Brain microvascular endothelial cell (primary cell): ENCODE measurements at regions not wholly inside any gene's neighbourhood (a gene's known extent, or its start where the extent isn't known, plus 50 kb on each side); places are given as distances from the start of the nearest gene placed in this dataset.
A peak's percentile ranks its signal among the peaks of the same experiment; 100 is the strongest.
"Not testable (repeated sequence)": the region's sequence is repeated elsewhere in the genome, so short reads cannot be mapped to it uniquely, and the experiment has no call there.

Experiments
- DNase-seq: peaks from one replicate; pipeline ENCODE4 v3.0.0-alpha.2; 2020
- H3K27ac ChIP-seq: fragments of 250-450 bp; sonication (Bioruptor Pico); 2 replicates; pipeline ENCODE4 v1.5.1; 2020; ENCODE audit warnings: mild to moderate bottlenecking, moderate library complexity
- H3K27me3 ChIP-seq: fragments of 250-450 bp; sonication (Bioruptor Pico); replicated peaks from 2 replicates; pipeline ENCODE4 v1.5.1; 2020; ENCODE audit warnings: mild to moderate bottlenecking
- H3K36me3 ChIP-seq: fragments of 250-450 bp; sonication (Bioruptor Pico); replicated peaks from 2 replicates; pipeline ENCODE4 v1.5.1; 2020; ENCODE audit warnings: mild to moderate bottlenecking
- H3K4me3 ChIP-seq: 2 replicates; pipeline ENCODE4 v1.5.1; 2011; ENCODE audit warnings: low read depth, mild to moderate bottlenecking, control low read depth, low read length, moderate library complexity
- in situ Hi-C: cut with HindIII; loops from 2 replicates; pipeline ENCODE4 v1.10.0; 2017; ENCODE audit warnings: low sequenced_read_pairs, low pct_ligation_motif_present
- TF ChIP-seq, protein P1 (sequence below): IDR thresholded peaks from 2 replicates; pipeline ENCODE4 v1.5.1; 2011; ENCODE audit warnings: low read depth, mild to moderate bottlenecking, moderate library complexity, low read length, control low read depth, inconsistent platforms; ENCODE audit errors: missing control alignments

DNA sequence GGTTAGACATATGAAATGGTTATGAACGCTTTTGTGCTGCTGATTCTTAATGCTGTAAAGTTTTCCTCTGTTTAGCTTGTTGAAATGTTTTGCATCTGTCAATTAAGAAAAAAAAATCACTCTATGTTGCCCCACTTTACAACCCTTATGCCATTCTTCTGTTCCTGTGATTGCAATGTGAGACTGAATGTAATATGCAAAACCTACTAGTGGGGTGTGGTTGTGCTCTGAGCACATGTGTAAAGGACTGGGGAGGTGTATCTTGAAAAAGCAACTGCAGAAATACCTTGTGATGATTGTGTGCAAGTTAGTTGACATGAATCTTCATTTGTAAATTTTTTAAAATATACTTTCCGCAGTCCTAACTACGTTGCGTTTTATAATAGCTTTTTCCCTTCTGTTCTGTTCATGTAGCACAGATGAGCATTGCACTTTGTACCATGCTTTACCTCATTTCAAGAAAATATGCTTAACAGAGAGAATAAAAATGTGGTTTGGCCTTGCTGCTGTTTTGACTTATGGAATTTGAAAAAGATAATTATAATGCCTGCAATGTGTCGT lies 357.0 kb upstream of the PIK3R1 start:
- no peaks in the 10 kb centered on the region for H3K36me3 ChIP-seq
- no peaks in the 10 kb centered on the region for H3K27me3 ChIP-seq
- TF ChIP-seq, protein P1, sequence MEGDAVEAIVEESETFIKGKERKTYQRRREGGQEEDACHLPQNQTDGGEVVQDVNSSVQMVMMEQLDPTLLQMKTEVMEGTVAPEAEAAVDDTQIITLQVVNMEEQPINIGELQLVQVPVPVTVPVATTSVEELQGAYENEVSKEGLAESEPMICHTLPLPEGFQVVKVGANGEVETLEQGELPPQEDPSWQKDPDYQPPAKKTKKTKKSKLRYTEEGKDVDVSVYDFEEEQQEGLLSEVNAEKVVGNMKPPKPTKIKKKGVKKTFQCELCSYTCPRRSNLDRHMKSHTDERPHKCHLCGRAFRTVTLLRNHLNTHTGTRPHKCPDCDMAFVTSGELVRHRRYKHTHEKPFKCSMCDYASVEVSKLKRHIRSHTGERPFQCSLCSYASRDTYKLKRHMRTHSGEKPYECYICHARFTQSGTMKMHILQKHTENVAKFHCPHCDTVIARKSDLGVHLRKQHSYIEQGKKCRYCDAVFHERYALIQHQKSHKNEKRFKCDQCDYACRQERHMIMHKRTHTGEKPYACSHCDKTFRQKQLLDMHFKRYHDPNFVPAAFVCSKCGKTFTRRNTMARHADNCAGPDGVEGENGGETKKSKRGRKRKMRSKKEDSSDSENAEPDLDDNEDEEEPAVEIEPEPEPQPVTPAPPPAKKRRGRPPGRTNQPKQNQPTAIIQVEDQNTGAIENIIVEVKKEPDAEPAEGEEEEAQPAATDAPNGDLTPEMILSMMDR, result no peak
- no peak overlapping the region for H3K4me3 ChIP-seq
- in situ Hi-C loops, result no loop called here
- no peak overlapping the region for H3K27ac ChIP-seq
- DNase-seq, result no peak

DNA sequence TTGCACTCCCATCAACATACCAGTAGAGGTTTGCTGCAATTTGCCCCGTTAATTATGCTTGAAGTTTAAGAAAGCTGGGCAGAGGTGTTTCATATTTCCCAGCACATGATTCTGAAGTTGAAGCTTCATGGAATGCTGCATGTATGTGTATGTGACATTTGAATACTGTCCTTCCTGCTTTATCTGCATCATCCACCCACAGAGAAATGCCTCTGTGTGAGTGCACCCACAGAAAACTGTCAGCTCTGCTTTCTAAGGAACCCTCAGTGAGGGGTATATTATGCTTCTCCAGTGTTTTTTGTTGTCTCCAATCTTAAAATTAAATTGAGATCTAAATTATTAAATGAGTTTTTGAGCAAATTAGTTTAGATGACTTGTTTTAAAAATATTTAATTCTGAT lies 358.1 kb upstream of the PIK3R1 start:
- in situ Hi-C loops, result no loop called here
- H3K27me3 ChIP-seq, result no peaks in the 10 kb centered on the region
- TF ChIP-seq, protein P1, result no peak
- no peak overlapping the region for H3K4me3 ChIP-seq
- no peak for DNase-seq
- no peak overlapping the region for H3K27ac ChIP-seq
- no peaks in the 10 kb centered on the region for H3K36me3 ChIP-seq

DNA sequence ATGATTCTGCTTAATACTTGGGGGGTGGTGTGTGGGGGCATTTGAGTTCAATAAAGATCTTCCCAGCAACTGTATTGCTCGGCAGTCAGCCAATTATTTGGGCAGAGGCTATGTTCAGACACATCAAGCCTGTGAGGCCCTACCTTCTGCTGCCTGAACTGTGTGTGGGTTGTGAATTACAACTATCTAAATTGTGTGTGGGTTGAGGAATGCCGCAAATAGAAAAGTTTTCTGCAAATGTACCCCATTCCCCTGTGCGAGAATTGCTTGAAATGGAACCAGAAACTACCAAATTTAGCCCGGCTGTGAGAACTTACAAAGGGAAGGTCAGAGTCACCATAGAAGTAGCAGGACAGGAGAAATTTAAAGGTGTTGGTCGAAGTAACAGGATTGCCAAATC lies 360.0 kb upstream of the PIK3R1 start:
- in situ Hi-C loops, result no loop called here

DNA sequence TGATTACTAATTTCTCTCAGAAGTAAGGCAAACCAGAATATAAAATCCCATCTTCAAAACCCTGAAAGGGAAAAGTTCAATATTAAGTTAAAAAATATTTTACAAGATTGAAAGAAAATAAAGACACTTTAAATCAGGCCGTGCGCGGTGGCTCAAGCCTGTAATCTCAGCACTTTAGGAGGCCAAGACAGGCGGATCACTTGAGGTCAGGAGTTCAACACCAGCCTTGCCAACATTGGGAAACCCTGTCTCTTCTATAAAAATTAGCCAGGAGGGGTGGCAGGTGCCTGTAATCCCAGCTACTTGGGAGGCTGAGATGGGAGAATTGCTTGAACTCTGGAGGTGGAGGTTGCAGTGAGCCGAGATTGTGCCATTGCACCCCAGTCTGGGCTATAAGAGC lies 364.6 kb upstream of the PIK3R1 start:
- H3K27me3 ChIP-seq, H3K27ac ChIP-seq, in situ Hi-C loops, DNase-seq, H3K4me3 ChIP-seq, H3K36me3 ChIP-seq: not testable (repeated sequence)

More for the DNA sequence above, 360.0 kb upstream of the PIK3R1 start:
- no peak overlapping the region for H3K4me3 ChIP-seq
- H3K36me3 ChIP-seq, result no peaks in the 10 kb centered on the region
- no peak overlapping the region for H3K27ac ChIP-seq
- no peak for DNase-seq
- TF ChIP-seq, protein P1, result no peak
- no peaks in the 10 kb centered on the region for H3K27me3 ChIP-seq

DNA sequence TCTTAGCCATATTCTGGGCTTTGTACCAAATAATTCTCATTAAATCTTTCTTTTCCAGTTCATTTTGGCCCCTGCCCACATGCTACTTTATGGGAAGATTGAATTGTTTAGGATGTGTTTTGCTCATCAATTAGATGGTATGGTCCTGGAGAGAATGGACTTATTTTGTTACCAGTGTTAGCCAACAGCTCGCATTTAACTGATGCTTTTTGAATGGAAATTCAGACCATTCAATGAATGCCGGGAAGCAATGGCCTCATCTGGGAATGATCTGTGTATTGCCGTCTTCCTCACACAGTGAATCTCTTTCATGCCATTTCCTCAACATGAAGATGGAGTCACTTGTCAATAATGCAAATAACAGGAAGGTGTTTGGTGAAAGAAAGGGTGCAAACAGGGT lies 370.6 kb upstream of the PIK3R1 start:
- H3K36me3 ChIP-seq, result no peaks in the 10 kb centered on the region
- TF ChIP-seq, protein P1, result no peak
- no peak for DNase-seq
- H3K27me3 ChIP-seq, result no peaks in the 10 kb centered on the region
- no peak overlapping the region for H3K4me3 ChIP-seq
- H3K27ac ChIP-seq, result no peak overlapping the region
- in situ Hi-C loops, result no loop called here

DNA sequence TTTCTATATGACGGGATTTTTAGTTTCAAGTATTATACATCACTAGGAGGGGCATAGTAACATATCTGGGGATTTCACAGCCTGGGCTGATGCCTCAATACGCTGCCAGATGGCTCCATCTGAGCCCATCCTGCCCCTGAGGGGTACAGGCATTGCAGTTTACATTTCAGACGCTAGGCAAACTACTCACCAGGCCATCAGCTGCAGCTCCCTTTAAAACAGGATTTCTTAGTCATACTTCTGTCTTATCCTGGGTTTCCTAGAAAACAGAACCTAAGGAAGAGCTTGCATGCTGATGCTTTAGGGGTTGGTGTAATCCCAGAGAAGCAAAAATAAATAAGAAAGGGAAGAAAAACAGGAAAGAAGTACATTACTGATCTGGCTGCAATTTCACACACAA lies 372.8 kb upstream of the PIK3R1 start:
- no peaks in the 10 kb centered on the region for H3K27me3 ChIP-seq
- H3K27ac ChIP-seq, result no peak overlapping the region
- H3K36me3 ChIP-seq, result no peaks in the 10 kb centered on the region
- H3K4me3 ChIP-seq, result no peak overlapping the region
- in situ Hi-C loops, result no loop called here
- peak; percentile 11 for DNase-seq
- TF ChIP-seq, protein P1, result peak; percentile 63

DNA sequence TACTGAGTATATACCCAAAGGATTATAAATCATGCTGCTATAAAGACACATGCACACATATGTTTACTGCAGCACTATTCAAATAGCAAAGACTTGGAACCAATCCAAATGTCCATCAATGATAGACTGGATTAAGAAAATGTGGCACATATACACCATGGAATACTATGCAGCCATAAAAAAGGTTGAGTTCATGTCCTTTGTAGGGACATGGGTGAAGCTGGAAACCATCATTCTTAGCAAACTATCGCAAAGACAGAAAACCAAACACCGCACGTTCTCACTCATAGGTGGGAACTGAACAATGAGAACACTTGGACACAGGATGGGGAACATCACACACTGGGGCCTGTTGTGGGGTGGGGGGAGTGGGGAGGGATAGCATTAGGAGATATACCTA lies 378.3 kb upstream of the PIK3R1 start:
- H3K27ac ChIP-seq, in situ Hi-C loops, DNase-seq: not testable (repeated sequence)

DNA sequence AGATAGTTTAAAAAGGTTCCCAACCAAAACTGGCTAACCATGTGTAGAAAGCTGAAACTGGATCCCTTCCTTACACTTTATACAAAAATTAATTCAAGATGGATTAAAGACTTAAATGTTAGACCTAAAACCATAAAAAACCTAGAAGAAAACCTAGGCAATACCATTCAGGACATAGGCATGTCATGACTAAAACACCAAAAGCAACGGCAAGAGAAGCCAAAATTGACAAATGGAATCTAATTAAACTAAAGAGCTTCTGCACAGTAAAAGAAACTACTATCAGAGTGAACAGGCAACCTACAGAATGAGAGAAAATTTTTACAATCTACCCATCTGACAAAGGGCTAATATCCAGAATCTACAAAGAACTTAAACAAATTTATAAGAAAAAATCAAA lies 379.1 kb upstream of the PIK3R1 start:
- H3K36me3 ChIP-seq, H3K27me3 ChIP-seq, in situ Hi-C loops, H3K27ac ChIP-seq, H3K4me3 ChIP-seq, DNase-seq: not testable (repeated sequence)

More for the DNA sequence above, 378.3 kb upstream of the PIK3R1 start:
- not testable (repeated sequence) for H3K4me3 ChIP-seq, H3K27me3 ChIP-seq, H3K36me3 ChIP-seq
